Endothelial cell of umbilical vein (primary cell): ENCODE measurements at regions not wholly inside any gene's neighbourhood (a gene's known extent, or its start where the extent isn't known, plus 50 kb on each side); places are given as distances from the start of the nearest gene placed in this dataset.

Source experiments
- BruUV-seq: library from RNA; stranded (reverse); fragments of 400-500 nt; replicated peaks from 2 replicates; lab custom pipeline; 2021; lab: Mats Ljungman, UMichigan
- CTCF ChIA-PET: fragments of 300-600, 350-600 bp; sonication (Branson Sonifier 250); formaldehyde crosslinking; loops from one replicate; lab custom pipeline; 2021; ENCODE audit warnings: antibody characterized with exemption, inconsistent platforms; lab: Charles Lee
- POLR2A ChIA-PET: fragments of 300-600, 350-600 bp; sonication (Branson Sonifier 250); formaldehyde crosslinking; loops from one replicate; lab custom pipeline; 2021; ENCODE audit warnings: antibody characterized with exemption, inconsistent platforms; lab: Charles Lee
- DNase-seq: peaks from one replicate; pipeline ENCODE4 v3.0.0-alpha.2; 2011; ENCODE audit warnings: low read depth, low spot score
- FAIRE-seq: peaks from 2 replicates; lab custom pipeline; 2011; peaks lifted over from hg19 to GRCh38; lab: Jason Lieb, UNC
- H2AFZ ChIP-seq: 2 replicates; pipeline ENCODE4 v1.6.0; 2012; ENCODE audit warnings: low read depth, low read length, control low read depth, inconsistent platforms
- H3K27ac ChIP-seq: 2 replicates; pipeline ENCODE4 v1.5.1; 2011; ENCODE audit warnings: low read depth, mild to moderate bottlenecking, control low read depth, low read length, moderate library complexity; ENCODE audit not compliant: insufficient read depth
- H3K27me3 ChIP-seq, 2 experiments: 2 replicates each; pipeline versions ENCODE4 v1.6.0 to v1.6.1; 2011; ENCODE audit warnings: low read length in 2 of 2, mixed read lengths in 1 of 2; ENCODE audit not compliant: control insufficient read depth in 2 of 2, insufficient read depth in 2 of 2
- H3K36me3 ChIP-seq, 2 experiments: 2 replicates in 1 of 2; 3 replicates in 1 of 2; pipeline ENCODE4 v1.5.1; 2011; ENCODE audit warnings: low read length in 2 of 2, mild to moderate bottlenecking in 1 of 2, moderate library complexity in 1 of 2; ENCODE audit not compliant: control insufficient read depth in 2 of 2, insufficient read depth in 2 of 2; ENCODE audit errors: extremely low read depth in 1 of 2
- H3K4me1 ChIP-seq: 3 replicates; pipeline ENCODE4 v1.5.1; 2011; ENCODE audit warnings: mild to moderate bottlenecking, low read length; ENCODE audit not compliant: control insufficient read depth, insufficient read depth; ENCODE audit errors: extremely low read depth
- H3K4me2 ChIP-seq: 2 replicates; pipeline ENCODE4 v1.6.1; 2011; ENCODE audit warnings: low read length, control low read depth, mixed read lengths; ENCODE audit not compliant: insufficient read depth
- H3K4me3 ChIP-seq, 3 experiments: fragments of 200-600 bp in 1 of 3; sonication (generic), shearing (Covaris generic) in 1 of 3; replicated peaks in 1 of 3; 2 replicates each; pipeline ENCODE4 v1.5.1; 2011 to 2016; ENCODE audit warnings: control low read depth in 3 of 3, low read length in 3 of 3, mild to moderate bottlenecking in 2 of 3, inconsistent platforms in 1 of 3, low read depth in 1 of 3, moderate library complexity in 1 of 3; ENCODE audit not compliant: insufficient read depth in 1 of 3
- H3K79me2 ChIP-seq: 2 replicates; pipeline ENCODE4 v1.6.0; 2012; ENCODE audit warnings: low read length, inconsistent platforms; ENCODE audit not compliant: control insufficient read depth, insufficient read depth
- H3K9ac ChIP-seq: replicated peaks from 2 replicates; pipeline ENCODE3; 2011; ENCODE audit warnings: low read length, control low read depth; ENCODE audit not compliant: insufficient read depth; ENCODE audit errors: extremely low read depth
- H3K9me1 ChIP-seq: replicated peaks from 3 replicates; pipeline ENCODE4 v1.6.0; 2011; ENCODE audit warnings: mild to moderate bottlenecking, low read length; ENCODE audit not compliant: control insufficient read depth, insufficient read depth; ENCODE audit errors: extremely low read depth
- H3K9me3 ChIP-seq: replicated peaks from 2 replicates; pipeline ENCODE4 v1.5.1; 2012; ENCODE audit warnings: low read length, inconsistent platforms; ENCODE audit not compliant: control insufficient read depth, insufficient read depth
- H4K20me1 ChIP-seq: replicated peaks from 2 replicates; pipeline ENCODE3; 2011; ENCODE audit warnings: mild to moderate bottlenecking, low read length; ENCODE audit not compliant: control insufficient read depth, insufficient read depth; ENCODE audit errors: extremely low read depth
- CTCF ChIP-seq, 2 donors: IDR thresholded peaks; 1 replicate in 1 of 2; 2 replicates in 1 of 2; pipeline ENCODE4 v1.5.1; 2011; ENCODE audit warnings: low read length in 2 of 2, mild to moderate bottlenecking in 2 of 2, moderate library complexity in 2 of 2, control low read depth in 1 of 2, inconsistent platforms in 1 of 2, low read depth in 1 of 2; ENCODE audit not compliant: insufficient read depth in 1 of 2; ENCODE audit errors: extremely low read depth in 1 of 2
- EZH2 ChIP-seq: IDR thresholded peaks from 2 replicates; pipeline ENCODE4 v1.6.1; 2012; ENCODE audit warnings: borderline replicate concordance, low read depth, mild to moderate bottlenecking, moderate library complexity, low read length, inconsistent platforms; ENCODE audit not compliant: severe bottlenecking
- FOS ChIP-seq: IDR thresholded peaks from 2 replicates; pipeline ENCODE4 v1.6.1; 2011; ENCODE audit warnings: mild to moderate bottlenecking, low read length, moderate library complexity, borderline replicate concordance; ENCODE audit not compliant: insufficient read depth
- GATA2 ChIP-seq: IDR thresholded peaks from 2 replicates; pipeline ENCODE4 v1.7.0; 2011; ENCODE audit warnings: low read depth, mild to moderate bottlenecking, moderate library complexity, mixed read lengths, low read length; ENCODE audit not compliant: insufficient read length, insufficient read depth
- JUN ChIP-seq: IDR thresholded peaks from 2 replicates; pipeline ENCODE4 v1.6.1; 2011; ENCODE audit warnings: borderline replicate concordance, low read depth; ENCODE audit not compliant: insufficient read length, insufficient read depth
- MYC ChIP-seq: IDR thresholded peaks from one replicate; pipeline ENCODE4 v1.6.1; 2011; ENCODE audit warnings: mild to moderate bottlenecking, low read depth, low read length
- POLR2A ChIP-seq: IDR thresholded peaks from 2 replicates; pipeline ENCODE4 v1.6.1; 2012; ENCODE audit warnings: low read depth, mild to moderate bottlenecking, control low read depth, low read length
- POLR2AphosphoS5 ChIP-seq: IDR thresholded peaks from 2 replicates; pipeline ENCODE4 v1.6.1; 2012; ENCODE audit warnings: low read depth, mild to moderate bottlenecking, control low read depth, low read length, moderate library complexity; ENCODE audit not compliant: insufficient read depth
- dilution Hi-C: fragments of 300-500 bp; cut with MboI; formaldehyde crosslinking; loops from one replicate; pipeline ENCODE4 v1.15.0; 2019; ENCODE audit warnings: low sequenced_read_pairs; ENCODE audit not compliant: extremely low pct_ligation_motif_present
- intact Hi-C: fragments of 100-400 bp; cut with micrococcal nuclease; formaldehyde crosslinking; loops from one replicate; pipeline ENCODE4 v1.10.0; 2022
- TF ChIP-seq, protein P1 (sequence below): IDR thresholded peaks from 2 replicates; pipeline ENCODE4 v1.6.1; 2011; ENCODE audit not compliant: insufficient read depth, insufficient read length

GRCh38 chr10:47137311-47137851 is 162.6 kb upstream of the GDF10 start:
- no peaks in the 10 kb centered on the region for H3K27me3 ChIP-seq
- BruUV-seq = no TSS peak
- H2AFZ ChIP-seq = no peak overlapping the region
- POLR2A ChIA-PET = no interaction called here
- no peaks in the 10 kb centered on the region for H3K4me1 ChIP-seq
- CTCF ChIA-PET = no interaction called here
- no peak for FAIRE-seq
- dilution Hi-C loops (no loop called here), intact Hi-C loops (no loop called here)
- no peak overlapping the region for H3K4me2 ChIP-seq
- H3K36me3 ChIP-seq = no peaks in the 10 kb centered on the region
- no peak overlapping the region for H3K4me3 ChIP-seq
- H3K9me3 ChIP-seq = no peaks in the 10 kb centered on the region
- no peak overlapping the region for H3K27ac ChIP-seq
- no peaks in the 10 kb centered on the region for H3K79me2 ChIP-seq
- H4K20me1 ChIP-seq = no peaks in the 10 kb centered on the region
- H3K9me1 ChIP-seq = no peaks in the 10 kb centered on the region
- DNase-seq = no peak
- TF ChIP-seq, protein P1, sequence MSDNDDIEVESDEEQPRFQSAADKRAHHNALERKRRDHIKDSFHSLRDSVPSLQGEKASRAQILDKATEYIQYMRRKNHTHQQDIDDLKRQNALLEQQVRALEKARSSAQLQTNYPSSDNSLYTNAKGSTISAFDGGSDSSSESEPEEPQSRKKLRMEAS = no peak
- TF ChIP-seq EZH2 (no peak), FOS (no peak), MYC (no peak), JUN (no peak), POLR2A (no peak), POLR2AphosphoS5 (no peak), GATA2 (no peak), CTCF (IDR thresholded peaks at IDR 0.05; ENCODE audit: extremely low read depth in 1 of 2, insufficient read depth in 1 of 2, low read depth in 1 of 2, low read length in 2 of 2) (no peak)
- no peak overlapping the region for H3K9ac ChIP-seq
